Liver (tissue), 8 donors: ENCODE measurements at regions not wholly inside any gene's neighbourhood (a gene's known extent, or its start where the extent isn't known, plus 50 kb on each side); places are given as distances from the start of the nearest gene placed in this dataset.

ENCODE experiments used
- DNase-seq: peaks from one replicate; pipeline ENCODE4 v3.0.0-alpha.2; 2017; ENCODE audit warnings: low spot score
- H3K27ac ChIP-seq, 2 donors: one replicate each; pipeline ENCODE4 v1.7.0; 2013; ENCODE audit warnings: inconsistent platforms in 2 of 2, low read length in 2 of 2, control low read depth in 1 of 2, low read depth in 1 of 2, mild to moderate bottlenecking in 1 of 2
- H3K27me3 ChIP-seq, 4 donors: one replicate each; pipeline versions ENCODE4 v1.6.1 to v1.7.0; 2013; ENCODE audit warnings: low read length in 3 of 4, inconsistent platforms in 1 of 4, mild to moderate bottlenecking in 1 of 4, moderate library complexity in 1 of 4; ENCODE audit not compliant: control insufficient read depth in 4 of 4, insufficient read depth in 4 of 4
- H3K36me3 ChIP-seq, 4 donors: one replicate each; pipeline versions ENCODE4 v1.6.1 to v1.7.0; 2013; ENCODE audit warnings: low read length in 3 of 4, mild to moderate bottlenecking in 3 of 4, low read depth in 1 of 4, moderate library complexity in 1 of 4; ENCODE audit not compliant: control insufficient read depth in 4 of 4, insufficient read depth in 3 of 4
- H3K4me1 ChIP-seq, 4 donors: one replicate each; pipeline versions ENCODE4 v1.6.1 to v1.7.0; 2013; ENCODE audit warnings: low read length in 3 of 4, mild to moderate bottlenecking in 3 of 4, moderate library complexity in 1 of 4; ENCODE audit not compliant: control insufficient read depth in 4 of 4, insufficient read depth in 4 of 4
- H3K4me3 ChIP-seq, 3 donors: one replicate each; pipeline versions ENCODE4 v1.6.1 to v1.7.0; 2013; ENCODE audit warnings: low read length in 3 of 3, control low read depth in 1 of 3, low read depth in 1 of 3, mild to moderate bottlenecking in 1 of 3
- H3K9ac ChIP-seq, 2 donors: one replicate each; pipeline ENCODE4 v1.7.0; 2013; ENCODE audit warnings: low read length in 2 of 2, mild to moderate bottlenecking in 2 of 2, moderate library complexity in 2 of 2, control low read depth in 1 of 2, low read depth in 1 of 2
- H3K9me3 ChIP-seq, 4 donors: one replicate each; pipeline versions ENCODE4 v1.6.1 to v1.7.0; 2013; ENCODE audit warnings: low read length in 3 of 4; ENCODE audit not compliant: control insufficient read depth in 4 of 4
- CTCF ChIP-seq: fragments of 150-350 bp; IDR thresholded peaks from 2 replicates; pipeline ENCODE4 v1.5.1; 2017; ENCODE audit warnings: improper control_type of control experiment, low read depth, low read length; ENCODE audit not compliant: missing input control
- EGR1 ChIP-seq, 2 donors: IDR thresholded peaks; 2 replicates each; pipeline ENCODE4 v1.6.1; 2016 to 2018; ENCODE audit warnings: antibody characterized with exemption in 2 of 2, low read depth in 2 of 2
- FOXA1 ChIP-seq: IDR thresholded peaks from 2 replicates; pipeline ENCODE4 v1.6.1; 2016; ENCODE audit warnings: antibody characterized with exemption
- FOXA2 ChIP-seq: IDR thresholded peaks from 2 replicates; pipeline ENCODE4 v1.6.1; 2016; ENCODE audit warnings: antibody characterized with exemption
- GABPA ChIP-seq, 2 donors: IDR thresholded peaks in 1 of 2; conservative IDR thresholded peaks in 1 of 2; 2 replicates each; pipeline ENCODE4 v1.6.1; 2016; ENCODE audit warnings: antibody characterized with exemption in 2 of 2, mild to moderate bottlenecking in 1 of 2, moderate library complexity in 1 of 2
- HNF4A ChIP-seq, 2 donors: conservative IDR thresholded peaks; 2 replicates each; pipeline ENCODE4 v1.6.1; 2016; ENCODE audit warnings: antibody characterized with exemption in 2 of 2, mild to moderate bottlenecking in 2 of 2
- HNF4G ChIP-seq: IDR thresholded peaks from 2 replicates; pipeline ENCODE4 v1.6.1; 2016; ENCODE audit warnings: antibody characterized with exemption
- JUND ChIP-seq, 2 donors: IDR thresholded peaks; 2 replicates each; pipeline ENCODE4 v1.6.1; 2016; ENCODE audit warnings: antibody characterized with exemption in 2 of 2
- NR2F2 ChIP-seq: IDR thresholded peaks from 2 replicates; pipeline ENCODE4 v1.6.1; 2016; ENCODE audit warnings: antibody characterized with exemption
- RAD21 ChIP-seq, 2 donors: IDR thresholded peaks; 2 replicates each; pipeline ENCODE4 v1.6.1; 2016; ENCODE audit warnings: antibody characterized with exemption in 2 of 2, mild to moderate bottlenecking in 2 of 2
- REST ChIP-seq: IDR thresholded peaks from 2 replicates; pipeline ENCODE4 v1.6.1; 2016; ENCODE audit warnings: antibody characterized with exemption, mild to moderate bottlenecking
- RXRA ChIP-seq, 2 donors: IDR thresholded peaks; 2 replicates each; pipeline ENCODE4 v1.6.1; 2017 to 2018; ENCODE audit warnings: antibody characterized with exemption in 2 of 2, mild to moderate bottlenecking in 1 of 2
- SP1 ChIP-seq: IDR thresholded peaks from 2 replicates; pipeline ENCODE4 v1.6.1; 2018; ENCODE audit warnings: antibody characterized with exemption, mild to moderate bottlenecking
- YY1 ChIP-seq: IDR thresholded peaks from 2 replicates; pipeline ENCODE4 v1.6.1; 2016; ENCODE audit warnings: antibody characterized with exemption, mild to moderate bottlenecking
- WGBS: extraction: QIAGEN DNeasy Blood & Tissue Kit; methylation state at CpG from one replicate; pipeline ENCODE4 v1.1.7; 2013; 5-methylcytosine and 5-hydroxymethylcytosine counted together
- TF ChIP-seq, protein P1 (sequence below): IDR thresholded peaks from 2 replicates; pipeline ENCODE4 v1.6.1; 2016; ENCODE audit warnings: antibody characterized with exemption
- TF ChIP-seq, protein P2 (sequence below): IDR thresholded peaks from 2 replicates; pipeline ENCODE4 v1.6.1; 2016; ENCODE audit warnings: antibody characterized with exemption
- TF ChIP-seq, protein P3 (sequence below): IDR thresholded peaks from 2 replicates; pipeline ENCODE4 v1.6.1; 2016; ENCODE audit warnings: antibody characterized with exemption
- donor health status: healthy.
- donor health status: healthy.
- donor health status: healthy.
- donor health status: healthy.
- donor health status: healthy.

GRCh38 chr2:17373041-17373440 lies 145.2 kb downstream of the RAD51AP2 start:
- H3K36me3 ChIP-seq: no peaks in the 10 kb centered on the region
- DNase-seq: no peak
- no peak overlapping the region for H3K27ac ChIP-seq
- no peaks in the 10 kb centered on the region for H3K4me1 ChIP-seq
- TF ChIP-seq RAD21 (IDR thresholded peaks at IDR 0.05) (no peak), JUND (IDR thresholded peaks at IDR 0.05) (no peak), REST (no peak), HNF4A (conservative IDR thresholded peaks at IDR 0.05) (no peak), FOXA1 (no peak), FOXA2 (no peak), EGR1 (IDR thresholded peaks at IDR 0.05; ENCODE audit: low read depth in 2 of 2) (no peak), CTCF (no peak), SP1 (no peak), RXRA (IDR thresholded peaks at IDR 0.05) (no peak), NR2F2 (no peak), YY1 (no peak)
- TF ChIP-seq, protein P1, sequence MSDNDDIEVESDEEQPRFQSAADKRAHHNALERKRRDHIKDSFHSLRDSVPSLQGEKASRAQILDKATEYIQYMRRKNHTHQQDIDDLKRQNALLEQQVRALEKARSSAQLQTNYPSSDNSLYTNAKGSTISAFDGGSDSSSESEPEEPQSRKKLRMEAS: no peak
- TF ChIP-seq, protein P2, sequence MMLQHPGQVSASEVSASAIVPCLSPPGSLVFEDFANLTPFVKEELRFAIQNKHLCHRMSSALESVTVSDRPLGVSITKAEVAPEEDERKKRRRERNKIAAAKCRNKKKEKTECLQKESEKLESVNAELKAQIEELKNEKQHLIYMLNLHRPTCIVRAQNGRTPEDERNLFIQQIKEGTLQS: no peak
- no peak overlapping the region for H3K4me3 ChIP-seq
- H3K9me3 ChIP-seq: no peaks in the 10 kb centered on the region
- WGBS: 88% methylated on average over 3 of the region's 3 CpGs
- H3K9ac ChIP-seq: no peak overlapping the region
- no peaks in the 10 kb centered on the region for H3K27me3 ChIP-seq

DNA sequence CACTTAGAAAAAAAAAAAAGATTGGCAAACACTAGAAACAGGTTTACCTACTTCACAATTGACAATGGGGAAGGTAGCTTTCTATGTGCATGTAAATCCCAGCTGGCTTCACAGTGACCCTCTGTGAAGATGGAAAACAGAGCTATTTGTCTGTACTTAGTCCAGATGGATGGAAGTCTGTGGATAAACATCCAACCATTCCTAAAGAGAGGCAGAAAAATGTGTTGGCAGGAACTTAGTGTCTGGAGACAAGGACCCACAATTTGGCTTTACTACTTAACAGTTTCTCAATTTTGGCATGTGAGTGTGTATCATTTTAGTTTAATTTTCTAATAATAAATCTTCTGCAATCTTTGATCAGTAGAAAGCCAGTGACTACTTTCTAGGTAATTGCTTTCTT lies 154.4 kb downstream of the RAD51AP2 start:
- Histone ChIP-seq H3K27ac (no peak overlapping the region), H3K9me3 (no peaks in the 10 kb centered on the region), H3K9ac (no peak overlapping the region), H3K36me3 (no peaks in the 10 kb centered on the region), H3K4me3 (no peak overlapping the region), H3K27me3 (no peaks in the 10 kb centered on the region), H3K4me1 (no peaks in the 10 kb centered on the region)
- no peak for TF ChIP-seq CTCF
- TF ChIP-seq EGR1 (IDR thresholded peaks at IDR 0.05; ENCODE audit: low read depth in 2 of 2): no peak
- no peak for TF ChIP-seq YY1
- TF ChIP-seq GABPA (IDR thresholded peaks at IDR 0.05 in 1 of 2, conservative IDR thresholded peaks at IDR 0.05 in 1 of 2): no peak
- TF ChIP-seq, protein P3, sequence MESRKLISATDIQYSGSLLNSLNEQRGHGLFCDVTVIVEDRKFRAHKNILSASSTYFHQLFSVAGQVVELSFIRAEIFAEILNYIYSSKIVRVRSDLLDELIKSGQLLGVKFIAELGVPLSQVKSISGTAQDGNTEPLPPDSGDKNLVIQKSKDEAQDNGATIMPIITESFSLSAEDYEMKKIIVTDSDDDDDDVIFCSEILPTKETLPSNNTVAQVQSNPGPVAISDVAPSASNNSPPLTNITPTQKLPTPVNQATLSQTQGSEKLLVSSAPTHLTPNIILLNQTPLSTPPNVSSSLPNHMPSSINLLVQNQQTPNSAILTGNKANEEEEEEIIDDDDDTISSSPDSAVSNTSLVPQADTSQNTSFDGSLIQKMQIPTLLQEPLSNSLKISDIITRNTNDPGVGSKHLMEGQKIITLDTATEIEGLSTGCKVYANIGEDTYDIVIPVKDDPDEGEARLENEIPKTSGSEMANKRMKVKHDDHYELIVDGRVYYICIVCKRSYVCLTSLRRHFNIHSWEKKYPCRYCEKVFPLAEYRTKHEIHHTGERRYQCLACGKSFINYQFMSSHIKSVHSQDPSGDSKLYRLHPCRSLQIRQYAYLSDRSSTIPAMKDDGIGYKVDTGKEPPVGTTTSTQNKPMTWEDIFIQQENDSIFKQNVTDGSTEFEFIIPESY: no peak
- no peak for TF ChIP-seq SP1
- no peak for TF ChIP-seq JUND (IDR thresholded peaks at IDR 0.05)
- no peak for TF ChIP-seq RAD21 (IDR thresholded peaks at IDR 0.05)
- TF ChIP-seq FOXA2: no peak
- TF ChIP-seq HNF4G: no peak
- TF ChIP-seq FOXA1: no peak
- no peak for TF ChIP-seq REST
- no peak for TF ChIP-seq RXRA (IDR thresholded peaks at IDR 0.05)
- TF ChIP-seq, protein P1: no peak
- TF ChIP-seq, protein P2: no peak
- no peak for TF ChIP-seq HNF4A (conservative IDR thresholded peaks at IDR 0.05)
- DNase-seq: no peak
